Astrocyte (in vitro differentiated cells and primary cell): ENCODE measurements at regions not wholly inside any gene's neighbourhood (a gene's known extent, or its start where the extent isn't known, plus 50 kb on each side); places are given as distances from the start of the nearest gene placed in this dataset.

Source experiments
- DNase-seq: peaks from one replicate; pipeline ENCODE4 v3.0.0-alpha.2; 2010; ENCODE audit warnings: low read depth
- FAIRE-seq: peaks from 2 replicates; lab custom pipeline; 2011; peaks lifted over from hg19 to GRCh38; lab: Jason Lieb, UNC
- H2AFZ ChIP-seq: 2 replicates; pipeline ENCODE4 v1.6.0; 2012; ENCODE audit warnings: low read depth, low read length, inconsistent platforms
- H3K27ac ChIP-seq: 2 replicates; pipeline ENCODE4 v1.5.1; 2011; ENCODE audit warnings: low read depth, low read length, inconsistent platforms
- H3K27me3 ChIP-seq: 2 replicates; pipeline ENCODE4 v1.6.0; 2011; ENCODE audit warnings: low read length, inconsistent platforms; ENCODE audit not compliant: insufficient read depth
- H3K36me3 ChIP-seq: 2 replicates; pipeline ENCODE4 v1.5.1; 2011; ENCODE audit warnings: low read length, inconsistent platforms; ENCODE audit not compliant: insufficient read depth
- H3K4me1 ChIP-seq: 2 replicates; pipeline ENCODE4 v1.5.1; 2011; ENCODE audit warnings: low read length, inconsistent platforms; ENCODE audit not compliant: insufficient read depth
- H3K4me2 ChIP-seq: 2 replicates; pipeline ENCODE4 v1.6.0; 2012; ENCODE audit warnings: low read length, inconsistent platforms
- H3K4me3 ChIP-seq: 2 replicates; pipeline ENCODE4 v1.5.1; 2011; ENCODE audit warnings: low read depth, mild to moderate bottlenecking, low read length, inconsistent platforms; ENCODE audit not compliant: insufficient read depth
- H3K79me2 ChIP-seq: 2 replicates; pipeline ENCODE4 v1.6.0; 2012; ENCODE audit warnings: mild to moderate bottlenecking, low read length, inconsistent platforms; ENCODE audit not compliant: insufficient read depth
- H3K9ac ChIP-seq: 2 replicates; pipeline ENCODE4 v1.6.0; 2012; ENCODE audit warnings: mild to moderate bottlenecking, low read length, inconsistent platforms
- H3K9me3 ChIP-seq: 2 replicates; pipeline ENCODE4 v1.5.1; 2012; ENCODE audit warnings: low read depth, mild to moderate bottlenecking, low read length, inconsistent platforms; ENCODE audit not compliant: insufficient read depth
- H4K20me1 ChIP-seq: 2 replicates; pipeline ENCODE4 v1.6.0; 2012; ENCODE audit warnings: low read length, inconsistent platforms; ENCODE audit not compliant: insufficient read depth
- H3K27ac Mint-ChIP-seq: one replicate; pipeline ENCODE4 v1.8.0; 2021; ENCODE audit warnings: mild to moderate bottlenecking, mixed read lengths; ENCODE audit not compliant: unreplicated experiment
- H3K27me3 Mint-ChIP-seq: one replicate; pipeline ENCODE4 v1.8.0; 2021; ENCODE audit warnings: low read depth, mixed read lengths; ENCODE audit not compliant: unreplicated experiment
- H3K36me3 Mint-ChIP-seq: one replicate; pipeline ENCODE4 v1.8.0; 2021; ENCODE audit warnings: low read depth, mixed read lengths; ENCODE audit not compliant: unreplicated experiment
- H3K4me1 Mint-ChIP-seq: one replicate; pipeline ENCODE4 v1.8.0; 2021; ENCODE audit warnings: low read depth, mixed read lengths; ENCODE audit not compliant: unreplicated experiment
- H3K4me3 Mint-ChIP-seq: one replicate; pipeline ENCODE4 v1.8.0; 2021; ENCODE audit warnings: mild to moderate bottlenecking, moderate library complexity, mixed read lengths; ENCODE audit not compliant: unreplicated experiment
- H3K9me3 Mint-ChIP-seq: one replicate; pipeline ENCODE4 v1.8.0; 2021; ENCODE audit warnings: mild to moderate bottlenecking, mixed read lengths; ENCODE audit not compliant: unreplicated experiment
- CTCF ChIP-seq: IDR thresholded peaks from 2 replicates; pipeline ENCODE4 v1.5.1; 2011; ENCODE audit warnings: low read depth, mild to moderate bottlenecking, inconsistent platforms, low read length, moderate library complexity; ENCODE audit not compliant: insufficient read depth
- EZH2 ChIP-seq: IDR thresholded peaks from 2 replicates; pipeline ENCODE4 v1.6.1; 2012; ENCODE audit warnings: mild to moderate bottlenecking, low read length, inconsistent platforms; ENCODE audit not compliant: insufficient read depth

GRCh38 chr17:16882243-16882925 is 89.5 kb downstream of the TNFRSF13B start:
- Histone ChIP-seq H4K20me1 (no peaks in the 10 kb centered on the region), H3K4me2 (no peak overlapping the region), H3K27ac (no peak overlapping the region), H3K4me1 (no peaks in the 10 kb centered on the region), H3K4me3 (no peak overlapping the region), H3K79me2 (no peaks in the 10 kb centered on the region), H2AFZ (no peak overlapping the region), H3K9ac (no peak overlapping the region), H3K36me3 (no peaks in the 10 kb centered on the region), H3K27me3 (no peaks in the 10 kb centered on the region), H3K9me3 (no peaks in the 10 kb centered on the region)
- H3K9me3 Mint-ChIP-seq: peaks cover 7% of the 10 kb centered on the region
- H3K27ac Mint-ChIP-seq: peak overlapping the region; percentile 80
- no peak overlapping the region for H3K4me3 Mint-ChIP-seq
- peaks cover 18% of the 10 kb centered on the region for H3K27me3 Mint-ChIP-seq
- no peaks in the 10 kb centered on the region for H3K36me3 Mint-ChIP-seq
- DNase-seq: no peak
- H3K4me1 Mint-ChIP-seq: peaks cover 3% of the 10 kb centered on the region
- TF ChIP-seq CTCF: no peak
- no peak for TF ChIP-seq EZH2
- no peak for FAIRE-seq

GRCh38 chr17:16881239-16881924 is 90.5 kb downstream of the TNFRSF13B start:
- Mint-ChIP-seq H3K9me3 (peaks cover 5% of the 10 kb centered on the region), H3K36me3 (no peaks in the 10 kb centered on the region), H3K27ac (no peak overlapping the region), H3K27me3 (peaks cover 12% of the 10 kb centered on the region), H3K4me1 (peaks cover 2% of the 10 kb centered on the region), H3K4me3 (no peak overlapping the region)
- H3K27ac ChIP-seq: no peak overlapping the region
- no peaks in the 10 kb centered on the region for H4K20me1 ChIP-seq
- no peaks in the 10 kb centered on the region for H3K36me3 ChIP-seq
- FAIRE-seq (no peak), DNase-seq (no peak)
- no peak overlapping the region for H2AFZ ChIP-seq
- TF ChIP-seq EZH2: no peak
- no peak for TF ChIP-seq CTCF
- H3K4me1 ChIP-seq: no peaks in the 10 kb centered on the region
- H3K9ac ChIP-seq: no peak overlapping the region
- H3K9me3 ChIP-seq: no peaks in the 10 kb centered on the region
- H3K4me3 ChIP-seq: no peak overlapping the region
- no peaks in the 10 kb centered on the region for H3K27me3 ChIP-seq
- no peaks in the 10 kb centered on the region for H3K79me2 ChIP-seq
- no peak overlapping the region for H3K4me2 ChIP-seq

- no peak overlapping the region for H3K4me3 Mint-ChIP-seq
- Histone ChIP-seq H3K4me2 (no peak overlapping the region), H3K9me3 (no peaks in the 10 kb centered on the region), H4K20me1 (no peaks in the 10 kb centered on the region), H2AFZ (no peak overlapping the region), H3K4me1 (no peaks in the 10 kb centered on the region), H3K27me3 (no peaks in the 10 kb centered on the region), H3K9ac (no peak overlapping the region), H3K27ac (no peak overlapping the region), H3K4me3 (no peak overlapping the region), H3K79me2 (no peaks in the 10 kb centered on the region), H3K36me3 (no peaks in the 10 kb centered on the region)
- no peak overlapping the region for H3K27ac Mint-ChIP-seq
- no peaks in the 10 kb centered on the region for H3K4me1 Mint-ChIP-seq
- peaks cover 12% of the 10 kb centered on the region for H3K27me3 Mint-ChIP-seq
- H3K9me3 Mint-ChIP-seq: peaks cover 5% of the 10 kb centered on the region
- FAIRE-seq (no peak), DNase-seq (no peak)
- H3K36me3 Mint-ChIP-seq: peaks cover 1% of the 10 kb centered on the region
- TF ChIP-seq EZH2: no peak
- TF ChIP-seq CTCF: no peak
These were observed 91.1 kb downstream of the TNFRSF13B start for GRCh38 chr17:16880843-16881230.
